Iris pigment epithelial cell (primary cell): ENCODE measurements at regions not wholly inside any gene's neighbourhood (a gene's known extent, or its start where the extent isn't known, plus 50 kb on each side); places are given as distances from the start of the nearest gene placed in this dataset.
"Not testable (repeated sequence)": the region's sequence is repeated elsewhere in the genome, so short reads cannot be mapped to it uniquely, and the experiment has no call there.

Source experiments
- DNase-seq: peaks from one replicate; pipeline ENCODE4 v3.0.0-alpha.2; 2011; ENCODE audit warnings: low read depth

- DNase-seq, result no peak
Observed at GRCh38 chr18:39602131-39602530, 2036.5 kb upstream of the CELF4 start.

- no peak for DNase-seq
Observed at GRCh38 chr18:39600894-39601293, 2035.3 kb upstream of the CELF4 start.

GRCh38 chr18:39599251-39599650 is 2033.7 kb upstream of the CELF4 start:
- DNase-seq, result no peak

GRCh38 chr18:39596891-39597290 is 2031.3 kb upstream of the CELF4 start:
- no peak for DNase-seq

GRCh38 chr18:39596221-39596620 is 2030.6 kb upstream of the CELF4 start:
- DNase-seq, result peak; percentile 19

GRCh38 chr18:39594206-39594605 is 2028.6 kb upstream of the CELF4 start:
- DNase-seq, result no peak

GRCh38 chr18:39591649-39592048 is 2026.1 kb upstream of the CELF4 start:
- DNase-seq, result no peak

GRCh38 chr18:39589496-39589895 is 2023.9 kb upstream of the CELF4 start:
- DNase-seq, result no peak

- DNase-seq, result peak; percentile 16
Observed at GRCh38 chr18:39587586-39587985, 2022.0 kb upstream of the CELF4 start.

- DNase-seq, result no peak
Observed at GRCh38 chr18:39586741-39587140, 2021.1 kb upstream of the CELF4 start.

GRCh38 chr18:39574897-39575296 is 2009.3 kb upstream of the CELF4 start:
- DNase-seq, result no peak

- peak; percentile 28 for DNase-seq
Observed at GRCh38 chr18:39571511-39571910, 2005.9 kb upstream of the CELF4 start.

GRCh38 chr18:39565551-39566230 is 2000.1 kb upstream of the CELF4 start:
- not testable (repeated sequence) for DNase-seq

- no peak for DNase-seq
Observed at GRCh38 chr18:39564716-39565115, 1999.1 kb upstream of the CELF4 start.

- no peak for DNase-seq
Observed at GRCh38 chr18:39561126-39561525, 1995.5 kb upstream of the CELF4 start.

- peak; percentile 22 for DNase-seq
Observed at GRCh38 chr18:39558658-39559057, 1993.1 kb upstream of the CELF4 start.

- DNase-seq, result no peak
Observed at GRCh38 chr18:39555496-39555895, 1989.9 kb upstream of the CELF4 start.

- no peak for DNase-seq
Observed at GRCh38 chr18:39550701-39551100, 1985.1 kb upstream of the CELF4 start.

- DNase-seq, result no peak
Observed at GRCh38 chr18:39549144-39549543, 1983.5 kb upstream of the CELF4 start.

- DNase-seq, result no peak
Observed at GRCh38 chr18:39531659-39532058, 1966.1 kb upstream of the CELF4 start.

GRCh38 chr18:39529358-39529757 is 1963.8 kb upstream of the CELF4 start:
- DNase-seq, result no peak

GRCh38 chr18:39527465-39527864 is 1961.9 kb upstream of the CELF4 start:
- DNase-seq, result peak; percentile 3

- DNase-seq, result no peak
Observed at GRCh38 chr18:39524370-39524769, 1958.8 kb upstream of the CELF4 start.

- DNase-seq, result peak; percentile 59
Observed at GRCh38 chr18:39523281-39523680, 1957.7 kb upstream of the CELF4 start.
